ENCODE measurements at regions not wholly inside any gene's neighbourhood (a gene's known extent, or its start where the extent isn't known, plus 50 kb on each side); places are given as distances from the start of the nearest gene placed in this dataset.
A peak's percentile ranks its signal among the peaks of the same experiment; 100 is the strongest.

DNA sequence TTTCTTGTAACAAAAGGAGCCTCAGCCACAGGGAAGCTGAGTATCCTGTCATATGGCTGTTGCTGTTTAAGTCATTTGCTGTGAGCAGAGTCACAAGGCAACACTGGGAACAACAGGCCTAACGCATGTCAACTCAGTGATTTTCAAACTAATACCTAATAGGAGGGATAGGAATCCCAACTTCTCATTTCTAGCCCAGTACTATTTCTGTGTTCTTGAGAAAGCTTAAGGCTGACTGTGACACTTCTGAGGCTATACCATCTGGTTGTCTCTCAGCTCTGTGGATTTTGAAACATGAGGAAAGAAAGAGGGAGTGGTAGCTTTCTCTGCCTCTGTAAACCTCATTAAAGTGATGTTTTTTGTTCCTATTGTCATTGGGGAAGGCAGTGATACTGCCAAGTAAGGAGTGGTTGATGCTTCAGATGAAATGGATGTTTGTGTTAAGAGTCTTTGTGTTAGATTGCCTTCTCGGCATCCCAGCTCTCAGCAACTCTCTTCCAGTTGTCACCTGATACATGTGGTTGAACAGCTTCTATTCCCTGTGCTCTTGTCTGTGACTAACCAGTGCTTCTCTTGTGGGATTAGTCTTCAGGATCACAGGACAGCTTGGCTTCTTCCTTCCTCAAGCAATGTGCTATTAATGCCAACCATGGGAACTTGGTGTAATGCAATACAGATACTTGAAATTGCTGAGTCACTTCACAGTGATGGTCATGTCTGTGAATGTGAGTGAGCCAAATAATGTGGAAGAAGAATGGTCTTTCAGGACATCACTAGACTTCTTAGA is 166.8 kb upstream of the IVNS1ABP start:
- DNase-seq = no peak
- CTCF ChIA-PET = no interaction called here
- no peaks in the 10 kb centered on the region for H3K4me1 Mint-ChIP-seq
- Histone ChIP-seq H3K27ac (ENCODE audit: low read depth, low read length) (no peak overlapping the region), H3K4me3 (ENCODE audit: low read length) (no peak overlapping the region), H3K27me3 (ENCODE audit: insufficient read depth, low read length, poor library complexity, severe bottlenecking) (no peaks in the 10 kb centered on the region), H3K36me3 (ENCODE audit: insufficient read depth, low read length) (no peaks in the 10 kb centered on the region), H3K4me1 (ENCODE audit: insufficient read depth, low read length) (no peaks in the 10 kb centered on the region), H3K9me3 (ENCODE audit: low read length) (no peaks in the 10 kb centered on the region)
- H3K9me3 Mint-ChIP-seq = no peaks in the 10 kb centered on the region
- peaks cover 0 to 5% of the 10 kb centered on the region in 2 donors for H3K27me3 Mint-ChIP-seq
- peaks cover 0 to 11% (median 0%) of the 10 kb centered on the region in 3 donors for H3K36me3 Mint-ChIP-seq
- no peak overlapping the region for H3K4me3 Mint-ChIP-seq
- POLR2A ChIA-PET = no interaction called here
- H3K27ac Mint-ChIP-seq = no peak overlapping the region

DNA sequence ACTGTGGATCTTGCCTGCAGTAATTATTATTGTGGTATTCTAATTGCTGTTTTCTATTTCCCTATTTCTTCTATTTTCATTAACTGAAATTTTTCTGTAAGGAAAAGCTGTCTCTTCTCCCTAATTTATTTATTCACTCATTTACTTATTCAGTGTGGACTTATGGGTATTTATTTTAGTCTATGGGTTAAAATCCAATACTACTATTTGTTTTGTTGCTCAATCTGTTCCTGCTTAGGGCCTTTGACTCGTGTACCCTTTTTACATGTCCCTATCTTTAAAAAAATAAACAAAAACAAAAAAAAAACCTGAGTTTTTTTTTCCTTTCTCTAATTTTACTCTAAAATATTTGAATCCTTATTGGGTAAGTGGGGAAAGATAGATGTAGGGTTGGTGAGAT is 166.2 kb upstream of the IVNS1ABP start:
- Mint-ChIP-seq H3K4me1 (no peaks in the 10 kb centered on the region), H3K9me3 (no peaks in the 10 kb centered on the region), H3K27me3 (peaks cover 0 to 5% of the 10 kb centered on the region in 2 donors), H3K36me3 (peaks cover 0 to 11% (median 0%) of the 10 kb centered on the region in 3 donors), H3K27ac (no peak overlapping the region), H3K4me3 (no peak overlapping the region)
- POLR2A ChIA-PET = no interaction called here
- no peak for DNase-seq
- H3K27ac ChIP-seq (ENCODE audit: low read depth, low read length) = no peak overlapping the region
- no peaks in the 10 kb centered on the region for H3K4me1 ChIP-seq (ENCODE audit: insufficient read depth, low read length)
- no peaks in the 10 kb centered on the region for H3K36me3 ChIP-seq (ENCODE audit: insufficient read depth, low read length)
- no peaks in the 10 kb centered on the region for H3K9me3 ChIP-seq (ENCODE audit: low read length)
- no peaks in the 10 kb centered on the region for H3K27me3 ChIP-seq (ENCODE audit: insufficient read depth, low read length, poor library complexity, severe bottlenecking)
- CTCF ChIA-PET = no interaction called here
- no peak overlapping the region for H3K4me3 ChIP-seq (ENCODE audit: low read length)

DNA sequence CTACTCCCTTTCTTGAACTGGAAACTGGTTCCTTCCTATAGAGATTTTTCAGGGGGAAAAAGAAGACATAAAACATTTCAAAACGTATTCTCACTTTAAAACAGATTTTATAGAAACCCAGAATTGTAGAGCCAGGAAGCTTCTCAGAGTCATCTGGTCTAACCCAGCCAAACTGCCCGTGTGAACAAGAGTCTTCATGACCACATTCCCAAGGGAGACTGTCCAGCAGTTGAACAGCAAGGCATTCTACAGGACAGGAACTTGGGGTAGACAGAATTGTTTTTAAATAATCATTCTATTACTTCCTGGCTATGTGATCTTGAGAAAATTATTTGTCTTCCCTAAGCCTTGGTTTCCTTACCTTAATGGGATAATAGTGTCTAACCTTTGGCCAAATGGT is 163.5 kb upstream of the IVNS1ABP start:
- ChIA-PET POLR2A (no interaction called here), CTCF (no interaction called here)
- no peaks in the 10 kb centered on the region for H3K4me1 ChIP-seq (ENCODE audit: insufficient read depth, low read length)
- H3K9me3 ChIP-seq (ENCODE audit: low read length) = no peaks in the 10 kb centered on the region
- Mint-ChIP-seq H3K27ac (no peak overlapping the region), H3K4me1 (no peaks in the 10 kb centered on the region), H3K4me3 (no peak overlapping the region), H3K9me3 (no peaks in the 10 kb centered on the region), H3K27me3 (peaks cover 0 to 5% of the 10 kb centered on the region in 2 donors), H3K36me3 (peaks cover 0 to 11% (median 0%) of the 10 kb centered on the region in 3 donors)
- H3K36me3 ChIP-seq (ENCODE audit: insufficient read depth, low read length) = no peaks in the 10 kb centered on the region
- no peak overlapping the region for H3K27ac ChIP-seq (ENCODE audit: low read depth, low read length)
- H3K27me3 ChIP-seq (ENCODE audit: insufficient read depth, low read length, poor library complexity, severe bottlenecking) = no peaks in the 10 kb centered on the region
- H3K4me3 ChIP-seq (ENCODE audit: low read length) = no peak overlapping the region
- DNase-seq = no peak

DNA sequence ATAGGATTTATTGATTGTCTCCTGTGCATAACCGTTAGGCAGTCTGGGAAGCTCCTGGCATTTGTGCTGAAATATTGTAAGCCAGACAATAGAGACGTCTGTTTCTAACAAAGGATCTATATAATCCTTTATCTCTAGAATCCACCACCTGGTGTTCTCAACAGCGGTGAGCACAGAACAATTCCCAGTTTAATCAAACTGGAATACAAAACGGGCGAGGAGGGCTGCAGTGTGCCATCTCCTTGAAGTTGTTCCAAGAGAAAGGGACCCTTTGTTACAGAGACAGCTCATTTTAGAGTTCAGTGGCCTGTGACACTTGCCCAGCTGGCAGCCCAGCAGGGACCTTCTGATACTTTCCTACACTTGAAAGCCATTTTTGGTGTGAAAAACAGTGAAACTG is 162.8 kb upstream of the IVNS1ABP start:
- no peaks in the 10 kb centered on the region for H3K9me3 ChIP-seq (ENCODE audit: low read length)
- H3K27me3 Mint-ChIP-seq = peaks cover 0 to 5% of the 10 kb centered on the region in 2 donors
- H3K27me3 ChIP-seq (ENCODE audit: insufficient read depth, low read length, poor library complexity, severe bottlenecking) = no peaks in the 10 kb centered on the region
- no peak overlapping the region for H3K27ac Mint-ChIP-seq
- peaks cover 1 to 5% (median 2%) of the 10 kb centered on the region in 3 donors for H3K4me1 Mint-ChIP-seq
- no peak overlapping the region for H3K4me3 Mint-ChIP-seq
- CTCF ChIA-PET = no interaction called here
- no peak for DNase-seq
- no peaks in the 10 kb centered on the region for H3K4me1 ChIP-seq (ENCODE audit: insufficient read depth, low read length)
- no peak overlapping the region for H3K27ac ChIP-seq (ENCODE audit: low read depth, low read length)
- H3K4me3 ChIP-seq (ENCODE audit: low read length) = no peak overlapping the region
- POLR2A ChIA-PET = no interaction called here
- peaks cover 0 to 11% (median 0%) of the 10 kb centered on the region in 3 donors for H3K36me3 Mint-ChIP-seq
- no peaks in the 10 kb centered on the region for H3K9me3 Mint-ChIP-seq
- H3K36me3 ChIP-seq (ENCODE audit: insufficient read depth, low read length) = no peaks in the 10 kb centered on the region

DNA sequence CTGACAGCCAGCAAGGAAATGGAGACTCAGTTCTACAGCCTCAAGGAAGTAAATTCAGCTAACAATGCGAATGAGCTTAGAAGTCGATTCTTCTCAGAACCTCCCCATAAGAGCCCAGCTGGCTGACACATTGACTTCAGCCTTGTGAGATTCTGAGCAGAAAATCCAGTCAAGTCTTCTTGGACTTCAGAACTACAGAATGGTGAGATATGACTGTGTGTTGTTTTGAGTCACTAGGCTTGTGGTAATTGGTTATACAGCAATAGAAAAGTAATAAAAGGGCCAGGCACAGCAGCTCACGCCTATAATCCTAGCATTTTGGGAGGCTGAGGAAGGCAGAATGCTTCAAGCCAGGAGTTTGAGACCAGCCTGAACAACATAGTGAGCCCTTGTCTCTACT is 161.8 kb upstream of the IVNS1ABP start:
- ChIA-PET POLR2A (no interaction called here), CTCF (no interaction called here)
- Mint-ChIP-seq H3K36me3 (peaks cover 0 to 11% (median 0%) of the 10 kb centered on the region in 3 donors), H3K4me3 (no peak overlapping the region), H3K27me3 (peaks cover 0 to 5% of the 10 kb centered on the region in 2 donors), H3K4me1 (peaks cover 5 to 13% (median 9%) of the 10 kb centered on the region in 3 donors), H3K27ac (no peak overlapping the region), H3K9me3 (no peaks in the 10 kb centered on the region)
- Histone ChIP-seq H3K4me3 (ENCODE audit: low read length) (no peak overlapping the region), H3K4me1 (ENCODE audit: insufficient read depth, low read length) (peaks cover 5% of the 10 kb centered on the region), H3K27ac (ENCODE audit: low read depth, low read length) (no peak overlapping the region), H3K9me3 (ENCODE audit: low read length) (no peaks in the 10 kb centered on the region), H3K27me3 (ENCODE audit: insufficient read depth, low read length, poor library complexity, severe bottlenecking) (no peaks in the 10 kb centered on the region), H3K36me3 (ENCODE audit: insufficient read depth, low read length) (no peaks in the 10 kb centered on the region)
- DNase-seq = no peak

DNA sequence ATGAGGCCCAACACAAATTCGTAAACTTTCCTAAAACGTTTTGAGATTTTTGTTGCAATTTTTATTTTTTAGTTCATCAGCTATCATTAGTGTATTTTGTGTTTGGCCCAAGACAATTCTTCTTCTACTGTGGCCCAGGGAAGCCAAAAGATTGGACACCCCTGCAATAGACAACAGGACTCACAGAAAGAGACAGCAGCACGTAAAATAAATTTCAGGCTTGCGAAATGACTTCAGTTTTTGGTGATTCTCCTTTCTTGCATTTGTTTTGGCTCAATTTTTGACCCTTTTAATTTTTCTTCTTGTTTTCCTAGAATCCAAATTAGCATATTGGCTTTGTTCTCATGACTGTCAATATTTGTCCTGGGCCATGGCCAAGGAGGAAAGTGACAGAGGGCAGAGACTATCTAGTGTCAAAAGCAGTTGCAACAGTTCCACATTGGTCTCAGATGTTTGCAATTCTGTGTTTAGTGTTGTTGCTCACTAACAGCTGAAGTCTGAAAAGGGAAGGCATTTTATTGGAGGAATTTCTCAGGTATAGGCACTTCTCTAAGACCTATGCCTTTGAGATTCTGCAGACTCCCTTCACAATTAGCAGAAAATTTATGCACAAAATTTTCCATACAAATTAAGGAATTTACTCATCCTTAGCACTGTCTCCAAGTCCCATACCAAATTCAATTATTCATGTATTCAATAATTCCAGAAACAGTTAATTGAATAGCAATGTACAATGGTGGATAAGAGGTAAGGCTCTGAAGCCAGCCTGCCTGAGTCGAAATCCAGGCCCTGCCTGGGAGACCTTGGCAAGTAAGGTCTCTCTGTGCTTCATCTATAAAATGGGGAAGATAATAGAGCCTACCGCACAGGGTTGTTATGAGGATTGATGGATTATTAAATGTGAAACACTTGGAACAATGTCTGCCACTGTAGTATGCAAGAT is 160.9 kb upstream of the IVNS1ABP start:
- Mint-ChIP-seq H3K4me3 (no peak overlapping the region), H3K36me3 (peaks cover 0 to 11% (median 0%) of the 10 kb centered on the region in 3 donors), H3K27me3 (peaks cover 0 to 5% of the 10 kb centered on the region in 2 donors), H3K27ac (peak overlapping the region in 1 of 8 donors; percentile 59), H3K4me1 (peaks cover 5 to 17% (median 9%) of the 10 kb centered on the region in 3 donors), H3K9me3 (no peaks in the 10 kb centered on the region)
- Histone ChIP-seq H3K4me1 (ENCODE audit: insufficient read depth, low read length) (peaks cover 5% of the 10 kb centered on the region), H3K27me3 (ENCODE audit: insufficient read depth, low read length, poor library complexity, severe bottlenecking) (no peaks in the 10 kb centered on the region), H3K27ac (ENCODE audit: low read depth, low read length) (no peak overlapping the region), H3K9me3 (ENCODE audit: low read length) (no peaks in the 10 kb centered on the region), H3K36me3 (ENCODE audit: insufficient read depth, low read length) (no peaks in the 10 kb centered on the region), H3K4me3 (ENCODE audit: low read length) (no peak overlapping the region)
- DNase-seq = no peak
- POLR2A ChIA-PET = no interaction called here
- CTCF ChIA-PET = no interaction called here

DNA sequence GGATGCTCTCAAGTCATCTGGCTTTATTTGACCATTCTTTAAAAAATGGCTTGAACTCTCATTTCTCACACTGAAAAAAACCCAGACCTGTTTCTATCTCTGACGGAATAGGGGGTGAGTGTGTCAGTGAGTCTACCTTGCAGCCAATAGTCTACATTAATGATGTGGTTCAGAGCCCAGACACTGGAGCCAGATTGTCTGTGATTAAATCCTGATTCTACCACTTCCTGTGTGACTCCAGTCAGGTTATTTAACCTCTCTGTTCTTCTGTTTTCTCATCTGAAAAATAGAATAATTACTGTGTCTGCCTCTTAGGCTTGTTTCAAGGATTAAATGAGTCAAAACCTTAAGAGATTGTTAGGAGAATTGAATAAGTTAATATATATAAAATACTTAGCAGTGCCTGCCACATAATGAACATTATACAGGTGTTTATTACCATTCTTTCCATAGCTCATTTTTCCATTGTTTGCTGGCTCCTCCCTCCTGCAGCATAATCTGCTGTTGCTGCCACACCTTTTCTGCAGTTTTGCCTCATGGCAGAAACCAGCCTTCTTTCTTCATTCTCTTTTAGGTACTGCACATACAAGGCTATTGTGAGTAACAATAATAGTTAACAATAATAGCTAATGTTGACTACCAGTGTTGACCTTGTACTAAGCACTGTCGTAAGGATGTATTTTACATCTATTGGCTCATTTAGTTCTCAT is 157.6 kb upstream of the IVNS1ABP start:
- H3K36me3 Mint-ChIP-seq = peaks cover 0 to 3% (median 0%) of the 10 kb centered on the region in 3 donors
- no peaks in the 10 kb centered on the region for H3K9me3 Mint-ChIP-seq
- H3K4me3 ChIP-seq (ENCODE audit: low read length) = no peak overlapping the region
- peaks cover 0 to 4% of the 10 kb centered on the region in 2 donors for H3K27me3 Mint-ChIP-seq
- peaks cover 5% of the 10 kb centered on the region for H3K4me1 ChIP-seq (ENCODE audit: insufficient read depth, low read length)
- CTCF ChIA-PET = no interaction called here
- H3K27me3 ChIP-seq (ENCODE audit: insufficient read depth, low read length, poor library complexity, severe bottlenecking) = no peaks in the 10 kb centered on the region
- H3K4me3 Mint-ChIP-seq = no peak overlapping the region
- POLR2A ChIA-PET = no interaction called here
- H3K4me1 Mint-ChIP-seq = peaks cover 5 to 17% (median 9%) of the 10 kb centered on the region in 3 donors
- peak overlapping the region in 4 of 8 donors; percentile 4 to 55 (median 33) for H3K27ac Mint-ChIP-seq
- H3K9me3 ChIP-seq (ENCODE audit: low read length) = no peaks in the 10 kb centered on the region
- H3K36me3 ChIP-seq (ENCODE audit: insufficient read depth, low read length) = no peaks in the 10 kb centered on the region
- H3K27ac ChIP-seq (ENCODE audit: low read depth, low read length) = no peak overlapping the region
- peak in 2 of 5 donors; percentile 26 to 49 for DNase-seq

DNA sequence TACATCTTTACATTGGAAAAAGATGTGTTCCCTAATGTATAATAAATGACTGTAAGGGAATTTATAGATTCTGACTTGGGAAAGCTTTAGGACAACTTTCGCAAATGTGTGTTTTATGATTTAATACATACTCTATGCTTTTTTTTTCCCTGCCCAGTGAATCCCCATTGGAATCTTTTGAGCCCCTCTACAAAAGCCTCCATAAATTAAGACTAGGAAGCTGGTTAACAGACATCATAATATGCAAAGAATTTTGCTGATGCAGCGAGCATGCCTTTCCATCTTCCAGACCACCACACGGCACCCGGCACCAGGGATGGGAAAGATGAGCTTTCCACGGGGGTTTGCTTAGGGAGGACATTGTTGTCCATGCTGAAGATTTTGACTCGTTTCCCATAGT is 156.1 kb upstream of the IVNS1ABP start:
- H3K4me3 Mint-ChIP-seq = no peak overlapping the region
- H3K27ac Mint-ChIP-seq = no peak overlapping the region
- no peak overlapping the region for H3K27ac ChIP-seq (ENCODE audit: low read depth, low read length)
- DNase-seq = no peak
- H3K36me3 Mint-ChIP-seq = no peaks in the 10 kb centered on the region
- peaks cover 5% of the 10 kb centered on the region for H3K4me1 ChIP-seq (ENCODE audit: insufficient read depth, low read length)
- H3K9me3 ChIP-seq (ENCODE audit: low read length) = no peaks in the 10 kb centered on the region
- no peaks in the 10 kb centered on the region for H3K27me3 ChIP-seq (ENCODE audit: insufficient read depth, low read length, poor library complexity, severe bottlenecking)
- H3K4me3 ChIP-seq (ENCODE audit: low read length) = no peak overlapping the region
- no peaks in the 10 kb centered on the region for H3K9me3 Mint-ChIP-seq
- H3K36me3 ChIP-seq (ENCODE audit: insufficient read depth, low read length) = no peaks in the 10 kb centered on the region
- ChIA-PET POLR2A (no interaction called here), CTCF (no interaction called here)
- H3K27me3 Mint-ChIP-seq = peaks cover 0 to 3% of the 10 kb centered on the region in 2 donors
- H3K4me1 Mint-ChIP-seq = peaks cover 5 to 17% (median 9%) of the 10 kb centered on the region in 3 donors
